ENCODE measurements at regions not wholly inside any gene's neighbourhood (a gene's known extent, or its start where the extent isn't known, plus 50 kb on each side); places are given as distances from the start of the nearest gene placed in this dataset.

GRCh38 chr9:86756576-86757381 lies 190.5 kb downstream of the GAS1 start:
- H3K36me3 Mint-ChIP-seq, result no peaks in the 10 kb centered on the region
- no peak overlapping the region for H3K4me3 Mint-ChIP-seq
- H3K4me1 Mint-ChIP-seq, result no peaks in the 10 kb centered on the region
- Histone ChIP-seq H3K27ac (ENCODE audit: insufficient read depth, low read length, poor library complexity, severe bottlenecking) (no peak overlapping the region), H3K4me1 (ENCODE audit: control insufficient read depth, insufficient read depth, low read length, poor library complexity, severe bottlenecking) (no peaks in the 10 kb centered on the region), H3K36me3 (ENCODE audit: control insufficient read depth, insufficient read depth, low read length) (no peaks in the 10 kb centered on the region), H3K9me3 (ENCODE audit: control insufficient read depth in 2 of 2, low read length in 2 of 2) (no peaks in the 10 kb centered on the region), H3K27me3 (ENCODE audit: control insufficient read depth, insufficient read depth, low read length) (no peaks in the 10 kb centered on the region), H3K4me3 (ENCODE audit: low read depth, low read length) (no peak overlapping the region)
- peaks cover 0 to 2% (median 0%) of the 10 kb centered on the region in 7 donors for H3K9me3 Mint-ChIP-seq
- DNase-seq (no peak), ATAC-seq (ENCODE audit: low read depth in 2 of 2) (no peak)
- no peak overlapping the region for H3K27ac Mint-ChIP-seq
- no peaks in the 10 kb centered on the region for H3K27me3 Mint-ChIP-seq

GRCh38 chr9:86755561-86755941 lies 191.8 kb downstream of the GAS1 start:
- H3K9me3 Mint-ChIP-seq, result peaks cover 0 to 2% (median 0%) of the 10 kb centered on the region in 7 donors
- Histone ChIP-seq H3K9me3 (ENCODE audit: control insufficient read depth in 2 of 2, low read length in 2 of 2) (no peaks in the 10 kb centered on the region), H3K27me3 (ENCODE audit: control insufficient read depth, insufficient read depth, low read length) (no peaks in the 10 kb centered on the region), H3K4me1 (ENCODE audit: control insufficient read depth, insufficient read depth, low read length, poor library complexity, severe bottlenecking) (no peaks in the 10 kb centered on the region), H3K36me3 (ENCODE audit: control insufficient read depth, insufficient read depth, low read length) (no peaks in the 10 kb centered on the region), H3K27ac (ENCODE audit: insufficient read depth, low read length, poor library complexity, severe bottlenecking) (no peak overlapping the region), H3K4me3 (ENCODE audit: low read depth, low read length) (no peak overlapping the region)
- no peak overlapping the region for H3K27ac Mint-ChIP-seq
- DNase-seq (no peak), ATAC-seq (ENCODE audit: low read depth in 2 of 2) (no peak)
- H3K4me1 Mint-ChIP-seq, result no peaks in the 10 kb centered on the region
- no peak overlapping the region for H3K4me3 Mint-ChIP-seq
- H3K27me3 Mint-ChIP-seq, result no peaks in the 10 kb centered on the region
- no peaks in the 10 kb centered on the region for H3K36me3 Mint-ChIP-seq

- ATAC-seq (ENCODE audit: low read depth in 2 of 2), result no peak
- Histone ChIP-seq H3K4me1 (ENCODE audit: control insufficient read depth, insufficient read depth, low read length, poor library complexity, severe bottlenecking) (no peaks in the 10 kb centered on the region), H3K36me3 (ENCODE audit: control insufficient read depth, insufficient read depth, low read length) (no peaks in the 10 kb centered on the region), H3K4me3 (ENCODE audit: low read depth, low read length) (no peak overlapping the region), H3K27ac (ENCODE audit: insufficient read depth, low read length, poor library complexity, severe bottlenecking) (no peak overlapping the region), H3K9me3 (ENCODE audit: control insufficient read depth in 2 of 2, low read length in 2 of 2) (no peaks in the 10 kb centered on the region), H3K27me3 (ENCODE audit: control insufficient read depth, insufficient read depth, low read length) (no peaks in the 10 kb centered on the region)
- Mint-ChIP-seq H3K36me3 (no peaks in the 10 kb centered on the region), H3K4me3 (no peak overlapping the region), H3K27me3 (no peaks in the 10 kb centered on the region), H3K4me1 (no peaks in the 10 kb centered on the region), H3K9me3 (peaks cover 0 to 2% (median 0%) of the 10 kb centered on the region in 7 donors), H3K27ac (no peak overlapping the region)
- DNase-seq, result no peak
Measured at GRCh38 chr9:86754581-86755560, 192.4 kb downstream of the GAS1 start.

GRCh38 chr9:86753836-86754235 lies 193.5 kb downstream of the GAS1 start:
- Histone ChIP-seq H3K27ac (ENCODE audit: insufficient read depth, low read length, poor library complexity, severe bottlenecking) (no peak overlapping the region), H3K9me3 (ENCODE audit: control insufficient read depth in 2 of 2, low read length in 2 of 2) (no peaks in the 10 kb centered on the region), H3K36me3 (ENCODE audit: control insufficient read depth, insufficient read depth, low read length) (no peaks in the 10 kb centered on the region), H3K4me3 (ENCODE audit: low read depth, low read length) (no peak overlapping the region), H3K27me3 (ENCODE audit: control insufficient read depth, insufficient read depth, low read length) (no peaks in the 10 kb centered on the region), H3K4me1 (ENCODE audit: control insufficient read depth, insufficient read depth, low read length, poor library complexity, severe bottlenecking) (no peaks in the 10 kb centered on the region)
- ATAC-seq (ENCODE audit: low read depth in 2 of 2) (no peak), DNase-seq (no peak)
- Mint-ChIP-seq H3K9me3 (peaks cover 0 to 2% (median 0%) of the 10 kb centered on the region in 7 donors), H3K4me1 (no peaks in the 10 kb centered on the region), H3K27ac (no peak overlapping the region), H3K27me3 (no peaks in the 10 kb centered on the region), H3K4me3 (no peak overlapping the region), H3K36me3 (no peaks in the 10 kb centered on the region)

GRCh38 chr9:86752733-86753132 lies 194.6 kb downstream of the GAS1 start:
- Mint-ChIP-seq H3K4me3 (no peak overlapping the region), H3K27me3 (no peaks in the 10 kb centered on the region), H3K27ac (no peak overlapping the region), H3K4me1 (no peaks in the 10 kb centered on the region), H3K36me3 (no peaks in the 10 kb centered on the region), H3K9me3 (peaks cover 0 to 2% (median 0%) of the 10 kb centered on the region in 7 donors)
- Histone ChIP-seq H3K36me3 (ENCODE audit: control insufficient read depth, insufficient read depth, low read length) (no peaks in the 10 kb centered on the region), H3K4me3 (ENCODE audit: low read depth, low read length) (no peak overlapping the region), H3K27ac (ENCODE audit: insufficient read depth, low read length, poor library complexity, severe bottlenecking) (no peak overlapping the region), H3K4me1 (ENCODE audit: control insufficient read depth, insufficient read depth, low read length, poor library complexity, severe bottlenecking) (no peaks in the 10 kb centered on the region), H3K27me3 (ENCODE audit: control insufficient read depth, insufficient read depth, low read length) (no peaks in the 10 kb centered on the region), H3K9me3 (ENCODE audit: control insufficient read depth in 2 of 2, low read length in 2 of 2) (no peaks in the 10 kb centered on the region)
- DNase-seq, result no peak
- ATAC-seq (ENCODE audit: low read depth in 2 of 2), result no peak

GRCh38 chr9:86751956-86752355 lies 195.3 kb downstream of the GAS1 start:
- no peaks in the 10 kb centered on the region for H3K9me3 Mint-ChIP-seq
- Histone ChIP-seq H3K36me3 (ENCODE audit: control insufficient read depth, insufficient read depth, low read length) (no peaks in the 10 kb centered on the region), H3K27me3 (ENCODE audit: control insufficient read depth, insufficient read depth, low read length) (no peaks in the 10 kb centered on the region), H3K9me3 (ENCODE audit: control insufficient read depth in 2 of 2, low read length in 2 of 2) (no peaks in the 10 kb centered on the region), H3K4me1 (ENCODE audit: control insufficient read depth, insufficient read depth, low read length, poor library complexity, severe bottlenecking) (no peaks in the 10 kb centered on the region), H3K4me3 (ENCODE audit: low read depth, low read length) (no peak overlapping the region), H3K27ac (ENCODE audit: insufficient read depth, low read length, poor library complexity, severe bottlenecking) (no peak overlapping the region)
- H3K27me3 Mint-ChIP-seq, result no peaks in the 10 kb centered on the region
- H3K36me3 Mint-ChIP-seq, result no peaks in the 10 kb centered on the region
- ATAC-seq (ENCODE audit: low read depth in 2 of 2) (no peak), DNase-seq (no peak)
- H3K4me1 Mint-ChIP-seq, result no peaks in the 10 kb centered on the region
- no peak overlapping the region for H3K27ac Mint-ChIP-seq
- H3K4me3 Mint-ChIP-seq, result no peak overlapping the region

- H3K27ac Mint-ChIP-seq, result no peak overlapping the region
- no peaks in the 10 kb centered on the region for H3K9me3 ChIP-seq (ENCODE audit: control insufficient read depth in 2 of 2, low read length in 2 of 2)
Measured at GRCh38 chr9:86751207-86751606, 196.1 kb downstream of the GAS1 start.

More at GRCh38 chr9:86751207-86751606, 196.1 kb downstream of the GAS1 start:
- H3K4me1 Mint-ChIP-seq, result no peaks in the 10 kb centered on the region
- Histone ChIP-seq H3K27me3 (ENCODE audit: control insufficient read depth, insufficient read depth, low read length) (no peaks in the 10 kb centered on the region), H3K4me1 (ENCODE audit: control insufficient read depth, insufficient read depth, low read length, poor library complexity, severe bottlenecking) (no peaks in the 10 kb centered on the region), H3K4me3 (ENCODE audit: low read depth, low read length) (no peak overlapping the region), H3K27ac (ENCODE audit: insufficient read depth, low read length, poor library complexity, severe bottlenecking) (no peak overlapping the region), H3K36me3 (ENCODE audit: control insufficient read depth, insufficient read depth, low read length) (no peaks in the 10 kb centered on the region)
- DNase-seq, result no peak
- no peak for ATAC-seq (ENCODE audit: low read depth in 2 of 2)
- no peak overlapping the region for H3K4me3 Mint-ChIP-seq
- H3K9me3 Mint-ChIP-seq, result peaks cover 0 to 1% (median 0%) of the 10 kb centered on the region in 7 donors
- no peaks in the 10 kb centered on the region for H3K36me3 Mint-ChIP-seq
- H3K27me3 Mint-ChIP-seq, result no peaks in the 10 kb centered on the region

Data from CD4-positive, CD25-positive, alpha-beta regulatory T cell (primary cell).